Esophagus muscularis mucosa (tissue), 4 donors: ENCODE measurements at regions not wholly inside any gene's neighbourhood (a gene's known extent, or its start where the extent isn't known, plus 50 kb on each side); places are given as distances from the start of the nearest gene placed in this dataset.
"Not testable (repeated sequence)": the region's sequence is repeated elsewhere in the genome, so short reads cannot be mapped to it uniquely, and the experiment has no call there.

Experiments used
- DNase-seq: peaks from one replicate; pipeline ENCODE4 v3.0.0-alpha.2; 2017; ENCODE audit errors: extremely low spot score
- H3K27ac ChIP-seq, 4 donors: fragments of 200-600 bp; sonication (generic); replicated peaks in 1 of 4; 1 replicate in 3 of 4; 2 replicates in 1 of 4; pipeline ENCODE4 v1.5.1; 2016 to 2019; ENCODE audit warnings: mild to moderate bottlenecking in 1 of 4
- H3K27me3 ChIP-seq, 4 donors: fragments of 200-600 bp; sonication (generic); one replicate each; pipeline versions ENCODE4 v1.5.1 to v1.6.0; 2016 to 2019
- H3K36me3 ChIP-seq, 4 donors: fragments of 200-600 bp; sonication (generic); one replicate each; pipeline ENCODE4 v1.5.1; 2016 to 2019
- H3K4me1 ChIP-seq, 4 donors: fragments of 200-600 bp; sonication (generic); one replicate each; pipeline ENCODE4 v1.5.1; 2016 to 2019
- H3K4me3 ChIP-seq, 4 donors: fragments of 200-600 bp; sonication (generic); 1 replicate in 2 of 4; 2 replicates in 2 of 4; pipeline ENCODE4 v1.5.1; 2016 to 2019; ENCODE audit warnings: mild to moderate bottlenecking in 4 of 4, moderate library complexity in 1 of 4
- H3K9me3 ChIP-seq, 4 donors: fragments of 200-600 bp; sonication (generic); 1 replicate in 3 of 4; 2 replicates in 1 of 4; pipeline ENCODE4 v1.5.1; 2016 to 2019
- CTCF ChIP-seq, 3 experiments: fragments of 200-600 bp in 2 of 3; fragments of 450-650 bp in 1 of 3; sonication (generic) in 2 of 3; IDR thresholded peaks; one replicate each; pipeline ENCODE4 v1.5.1; 2017 to 2019; ENCODE audit warnings: antibody characterized with exemption in 3 of 3, mild to moderate bottlenecking in 2 of 3, moderate library complexity in 1 of 3
- EP300 ChIP-seq: sonication (generic); formaldehyde crosslinking; IDR thresholded peaks from one replicate; pipeline ENCODE4 v1.6.1; 2017; ENCODE audit warnings: antibody characterized with exemption
- POLR2A ChIP-seq: fragments of 450-650 bp; IDR thresholded peaks from one replicate; pipeline ENCODE4 v1.6.1; 2017; ENCODE audit warnings: antibody characterized with exemption, moderate library complexity, mild to moderate bottlenecking, low read depth
- POLR2AphosphoS5 ChIP-seq, 2 donors: sonication (generic); formaldehyde crosslinking; IDR thresholded peaks; one replicate each; pipeline ENCODE4 v1.6.1; 2017; ENCODE audit warnings: antibody characterized with exemption in 2 of 2
- WGBS: methylation state at CpG from one replicate; pipeline ENCODE4 v1.1.5; 2018; 5-methylcytosine and 5-hydroxymethylcytosine counted together
- intact Hi-C: fragments of 100-400 bp; cut with DNase I; formaldehyde crosslinking; loops from one replicate; pipeline ENCODE4 v1.15.1; 2023

DNA sequence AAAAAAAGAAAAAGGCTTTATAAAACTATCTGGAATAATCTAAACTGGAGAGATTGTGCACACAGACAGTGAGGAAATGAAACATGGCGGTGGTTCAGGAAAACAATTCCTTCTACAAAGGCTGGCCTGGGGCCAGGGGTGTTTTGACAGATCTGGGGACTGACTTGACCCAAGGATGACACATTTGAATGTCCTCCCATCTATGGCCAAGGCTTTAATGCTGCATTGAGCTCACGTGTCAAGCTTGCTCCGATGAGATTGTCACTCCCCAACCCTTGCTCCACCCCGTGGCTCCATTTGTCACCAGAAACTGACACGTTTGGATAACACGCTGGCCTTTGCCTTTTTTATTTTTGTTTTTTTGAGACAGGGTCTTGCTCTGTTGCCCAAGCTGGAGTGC lies 156.1 kb downstream of the ZFP64 start:
- Histone ChIP-seq H3K4me1 (peaks cover 0 to 8% (median 2%) of the 10 kb centered on the region in 4 donors), H3K9me3 (no peaks in the 10 kb centered on the region), H3K27me3 (no peaks in the 10 kb centered on the region), H3K27ac (no peak overlapping the region), H3K4me3 (no peak overlapping the region), H3K36me3 (no peaks in the 10 kb centered on the region)
- TF ChIP-seq POLR2AphosphoS5 (IDR thresholded peaks at IDR 0.05) (no peak), EP300 (no peak), POLR2A (no peak), CTCF (IDR thresholded peaks at IDR 0.05) (no peak)
- 72% methylated on average over 6 of the region's 6 CpGs for WGBS
- no peak for DNase-seq
- intact Hi-C loops: no loop called here

- Histone ChIP-seq H3K9me3 (no peaks in the 10 kb centered on the region), H3K4me3 (no peak overlapping the region), H3K27me3 (no peaks in the 10 kb centered on the region), H3K36me3 (no peaks in the 10 kb centered on the region), H3K27ac (no peak overlapping the region), H3K4me1 (peaks cover 0 to 8% (median 2%) of the 10 kb centered on the region in 4 donors)
- no peak for DNase-seq
- TF ChIP-seq POLR2AphosphoS5 (IDR thresholded peaks at IDR 0.05): no peak
- intact Hi-C loops: no loop called here
- 92% methylated on average over 9 of the region's 9 CpGs for WGBS
Observed at GRCh38 chr20:52034581-52034980, 157.0 kb downstream of the ZFP64 start.

GRCh38 chr20:52033313-52033712 lies 158.3 kb downstream of the ZFP64 start:
- Histone ChIP-seq H3K27ac (no peak overlapping the region), H3K4me3 (no peak overlapping the region), H3K4me1 (peaks cover 0 to 8% (median 2%) of the 10 kb centered on the region in 4 donors), H3K9me3 (no peaks in the 10 kb centered on the region), H3K36me3 (no peaks in the 10 kb centered on the region), H3K27me3 (no peaks in the 10 kb centered on the region)
- intact Hi-C loops: no loop called here
- 91% methylated on average over 5 of the region's 5 CpGs for WGBS
- TF ChIP-seq EP300: no peak
- no peak for TF ChIP-seq CTCF (IDR thresholded peaks at IDR 0.05)
- no peak for TF ChIP-seq POLR2A
- TF ChIP-seq POLR2AphosphoS5 (IDR thresholded peaks at IDR 0.05): no peak
- no peak for DNase-seq

DNA sequence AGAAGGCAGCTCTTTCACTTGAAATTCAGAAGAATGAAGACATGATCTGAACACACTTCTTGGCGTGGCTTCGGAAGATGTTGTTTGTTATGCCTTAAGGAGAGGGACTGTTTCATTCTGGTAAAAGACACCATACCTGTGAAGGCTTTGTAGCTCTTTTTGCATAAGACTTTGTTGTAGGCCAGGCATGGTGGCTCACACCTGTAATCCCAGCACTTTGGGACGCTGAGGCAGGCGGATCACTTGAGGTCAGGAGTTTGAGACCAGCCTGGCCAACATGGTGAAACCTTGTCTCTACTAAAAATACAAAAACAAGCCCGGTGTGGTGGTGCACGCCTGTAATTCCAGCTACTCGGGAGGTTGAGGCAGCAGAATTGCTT lies 159.3 kb downstream of the ZFP64 start:
- 97% methylated on average over 7 of the region's 7 CpGs for WGBS
- H3K9me3 ChIP-seq, H3K27ac ChIP-seq, DNase-seq, H3K27me3 ChIP-seq, H3K4me1 ChIP-seq, H3K4me3 ChIP-seq, intact Hi-C loops, H3K36me3 ChIP-seq: not testable (repeated sequence)

GRCh38 chr20:52031563-52032303 lies 159.8 kb downstream of the ZFP64 start:
- no peak for TF ChIP-seq POLR2A
- no peak for TF ChIP-seq CTCF (IDR thresholded peaks at IDR 0.05)
- TF ChIP-seq EP300: no peak
- 47% methylated on average over 14 of the region's 14 CpGs for WGBS
- DNase-seq: no peak

DNA sequence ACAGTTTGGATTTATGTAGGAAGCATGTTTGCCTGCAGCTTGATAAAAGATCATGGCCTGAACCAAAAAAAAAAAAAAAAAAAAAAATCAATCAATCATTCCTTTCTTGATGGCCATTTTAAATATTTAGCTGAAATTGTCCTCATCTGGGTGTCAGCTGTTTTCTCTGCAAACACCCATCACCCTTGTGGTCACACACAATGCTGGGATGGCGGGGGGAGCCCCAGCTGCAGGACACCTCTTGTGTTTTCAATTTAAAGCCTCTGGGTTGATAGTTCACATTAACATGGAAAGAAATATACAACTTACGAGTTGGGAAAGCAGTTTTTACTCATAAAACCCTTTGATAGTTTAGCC lies 160.4 kb downstream of the ZFP64 start:
- H3K27ac ChIP-seq: no peak overlapping the region
- 86% methylated on average over 2 of the region's 2 CpGs for WGBS
- no peak overlapping the region for H3K4me3 ChIP-seq
- no peaks in the 10 kb centered on the region for H3K36me3 ChIP-seq
- peaks cover 0 to 8% (median 2%) of the 10 kb centered on the region in 4 donors for H3K4me1 ChIP-seq
- intact Hi-C loops: no loop called here
- H3K27me3 ChIP-seq: no peaks in the 10 kb centered on the region
- H3K9me3 ChIP-seq: no peaks in the 10 kb centered on the region
- DNase-seq: no peak
- TF ChIP-seq POLR2AphosphoS5 (IDR thresholded peaks at IDR 0.05): no peak

More at GRCh38 chr20:52031563-52032303, 159.8 kb downstream of the ZFP64 start:
- Histone ChIP-seq H3K4me1 (peaks cover 0 to 8% (median 2%) of the 10 kb centered on the region in 4 donors), H3K4me3 (no peak overlapping the region), H3K27ac (no peak overlapping the region), H3K9me3 (no peaks in the 10 kb centered on the region), H3K27me3 (no peaks in the 10 kb centered on the region), H3K36me3 (no peaks in the 10 kb centered on the region)
- intact Hi-C loops: no loop called here

DNA sequence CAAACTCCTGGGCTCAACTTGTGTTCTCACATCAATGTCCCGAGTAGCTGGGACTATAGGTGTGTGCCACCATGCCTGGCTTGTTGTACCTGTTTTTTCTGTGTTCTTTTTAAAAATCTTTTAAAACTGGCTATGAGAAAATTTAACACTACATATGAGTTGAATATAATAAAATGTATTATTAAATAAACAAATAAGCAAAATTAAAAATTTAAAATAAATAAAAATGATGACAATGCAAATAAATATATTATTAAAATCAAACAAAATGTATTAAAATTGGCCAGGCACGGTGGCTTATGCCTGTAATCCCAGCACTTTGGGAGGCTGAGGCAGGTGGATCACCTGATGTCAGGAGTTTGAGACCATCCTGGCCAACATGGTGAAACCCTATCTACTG lies 162.4 kb downstream of the ZFP64 start:
- H3K4me1 ChIP-seq, intact Hi-C loops, DNase-seq, H3K9me3 ChIP-seq, H3K27me3 ChIP-seq, H3K27ac ChIP-seq, H3K4me3 ChIP-seq, H3K36me3 ChIP-seq: not testable (repeated sequence)
- 93% methylated on average over 2 of the region's 2 CpGs for WGBS
